WTC11 (cell line): ENCODE measurements at regions not wholly inside any gene's neighbourhood (a gene's known extent, or its start where the extent isn't known, plus 50 kb on each side); places are given as distances from the start of the nearest gene placed in this dataset.
"Not testable (repeated sequence)": the region's sequence is repeated elsewhere in the genome, so short reads cannot be mapped to it uniquely, and the experiment has no call there.

Source experiments
- ATAC-seq: fragments of 200-7000 bp; cut with Tn5 transposase; 2 replicates; pipeline ENCODE4 v1.10.0; 2021; ENCODE audit warnings: mild to moderate bottlenecking, moderate library complexity
- CTCF ChIA-PET: fragments of 300-600 bp; sonication (Branson Sonifier 250); formaldehyde crosslinking; loops from one replicate; lab custom pipeline; 2021; ENCODE audit warnings: antibody characterized with exemption; lab: Charles Lee
- POLR2A ChIA-PET: fragments of 350-600 bp; sonication (Branson Sonifier 250); formaldehyde crosslinking; loops from one replicate; lab custom pipeline; 2021; ENCODE audit warnings: antibody characterized with exemption; lab: Charles Lee
- DNase-seq: peaks from one replicate; pipeline ENCODE4 v3.0.0; 2021; ENCODE audit warnings: low spot score
- H3K27ac Mint-ChIP-seq: 2 replicates; pipeline ENCODE4 v1.8.0; 2021; ENCODE audit warnings: mixed read lengths
- H3K27me3 Mint-ChIP-seq: 2 replicates; pipeline ENCODE4 v1.8.0; 2021; ENCODE audit warnings: low read depth, mild to moderate bottlenecking, moderate library complexity, mixed read lengths
- H3K36me3 Mint-ChIP-seq: 2 replicates; pipeline ENCODE4 v1.8.0; 2021; ENCODE audit warnings: mixed read lengths
- H3K4me1 Mint-ChIP-seq: 2 replicates; pipeline ENCODE4 v1.8.0; 2022; ENCODE audit warnings: mixed read lengths
- H3K4me3 Mint-ChIP-seq: 2 replicates; pipeline ENCODE4 v1.8.0; 2021; ENCODE audit warnings: mild to moderate bottlenecking, moderate library complexity, mixed read lengths
- H3K9me3 Mint-ChIP-seq: 2 replicates; pipeline ENCODE4 v1.8.0; 2021; ENCODE audit warnings: mixed read lengths
- ETV6 ChIP-seq: sonication (generic); formaldehyde crosslinking; IDR thresholded peaks from 2 replicates; pipeline ENCODE4 v1.8.1; 2022; ENCODE audit warnings: mild to moderate bottlenecking, missing genetic modification reagents
- GTF2I ChIP-seq: fragments of 250-450 bp; sonication (Bioruptor Pico); conservative IDR thresholded peaks from 2 replicates; pipeline ENCODE4 v1.4.0; 2021; ENCODE audit warnings: mild to moderate bottlenecking
- HMGA2 ChIP-seq: fragments of 250-450 bp; sonication (Bioruptor Pico); IDR thresholded peaks from 2 replicates; pipeline ENCODE4 v1.4.0; 2021; ENCODE audit warnings: mild to moderate bottlenecking, moderate library complexity
- HMGXB4 ChIP-seq: sonication (generic); formaldehyde crosslinking; IDR thresholded peaks from 2 replicates; pipeline ENCODE4 v1.8.1; 2023; ENCODE audit warnings: mild to moderate bottlenecking, moderate library complexity, missing genetic modification reagents
- IRF2 ChIP-seq: sonication (generic); formaldehyde crosslinking; IDR thresholded peaks from 2 replicates; pipeline ENCODE4 v1.8.0; 2022; ENCODE audit warnings: low read depth, missing genetic modification reagents, borderline replicate concordance
- NFATC4 ChIP-seq: fragments of 250-450 bp; sonication (Bioruptor Pico); IDR thresholded peaks from 2 replicates; pipeline ENCODE4 v1.9.0; 2021; ENCODE audit warnings: mild to moderate bottlenecking
- NR1H2 ChIP-seq: sonication (generic); formaldehyde crosslinking; IDR thresholded peaks from 2 replicates; pipeline ENCODE4 v1.9.0; 2021; ENCODE audit warnings: mild to moderate bottlenecking, moderate library complexity, missing genetic modification reagents
- OVOL2 ChIP-seq: fragments of 250-450 bp; sonication (Bioruptor Pico); IDR thresholded peaks from 2 replicates; pipeline ENCODE4 v1.9.0; 2021; ENCODE audit warnings: mild to moderate bottlenecking, borderline replicate concordance
- PREB ChIP-seq: sonication (generic); formaldehyde crosslinking; IDR thresholded peaks from 2 replicates; pipeline ENCODE4 v1.8.1; 2022; ENCODE audit warnings: mild to moderate bottlenecking, missing genetic modification reagents, moderate library complexity, borderline replicate concordance
- SMAD3 ChIP-seq: sonication (generic); formaldehyde crosslinking; IDR thresholded peaks from 2 replicates; pipeline ENCODE4 v1.8.0; 2022; ENCODE audit warnings: missing genetic modification reagents, mild to moderate bottlenecking, borderline replicate concordance
- SOX15 ChIP-seq: fragments of 250-450 bp; sonication (Bioruptor Pico); IDR thresholded peaks from 2 replicates; pipeline ENCODE4 v1.9.0; 2021; ENCODE audit warnings: mild to moderate bottlenecking
- SP1 ChIP-seq: sonication (generic); formaldehyde crosslinking; conservative IDR thresholded peaks from 2 replicates; pipeline ENCODE4 v1.8.1; 2022; ENCODE audit warnings: missing genetic modification reagents
- TCF7 ChIP-seq: sonication (generic); formaldehyde crosslinking; IDR thresholded peaks from 2 replicates; pipeline ENCODE4 v1.8.0; 2022; ENCODE audit warnings: mild to moderate bottlenecking, low read depth, missing genetic modification reagents, moderate library complexity
- ZNF121 ChIP-seq: sonication (generic); formaldehyde crosslinking; IDR thresholded peaks from 2 replicates; pipeline ENCODE4 v1.8.0; 2023; ENCODE audit warnings: missing genetic modification reagents
- ZNF423 ChIP-seq: fragments of 250-450 bp; sonication (Bioruptor Pico); IDR thresholded peaks from 2 replicates; pipeline ENCODE4 v2.1.2; 2022; ENCODE audit warnings: mild to moderate bottlenecking, moderate library complexity
- TF ChIP-seq, protein P1 (sequence below): sonication (generic); formaldehyde crosslinking; IDR thresholded peaks from 2 replicates; pipeline ENCODE4 v1.8.1; 2022; ENCODE audit warnings: low read depth, missing genetic modification reagents, borderline replicate concordance
- TF ChIP-seq, protein P2 (sequence below): sonication (generic); formaldehyde crosslinking; IDR thresholded peaks from 2 replicates; pipeline ENCODE4 v1.8.0; 2022; ENCODE audit warnings: mild to moderate bottlenecking, missing genetic modification reagents
- TF ChIP-seq, protein P3 (sequence below): sonication (generic); formaldehyde crosslinking; conservative IDR thresholded peaks from 2 replicates; pipeline ENCODE4 v1.8.1; 2023; ENCODE audit warnings: mild to moderate bottlenecking, low read depth, missing genetic modification reagents, moderate library complexity

DNA sequence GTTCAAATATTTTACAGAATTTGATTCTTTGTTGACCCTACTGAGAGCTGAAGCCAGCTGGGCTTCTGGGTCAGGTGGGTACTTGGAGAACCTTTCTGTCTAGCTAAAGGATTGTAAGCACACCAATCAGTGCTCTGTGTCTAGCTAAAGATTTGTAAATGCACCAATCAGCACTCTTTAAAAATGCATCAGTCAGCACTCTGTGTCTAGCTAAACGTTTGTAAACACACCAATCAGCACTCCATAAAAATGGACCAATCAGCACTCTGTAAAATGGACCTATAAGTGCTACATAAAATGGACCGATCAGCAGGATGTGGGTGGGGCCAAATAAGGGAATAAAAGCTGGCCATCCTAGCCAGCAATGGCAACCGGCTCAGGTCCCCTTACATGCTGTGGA, 76.4 kb upstream of the TMSB4Y start:
- CTCF ChIA-PET, H3K27me3 Mint-ChIP-seq, DNase-seq, H3K36me3 Mint-ChIP-seq, H3K4me3 Mint-ChIP-seq, ATAC-seq, H3K27ac Mint-ChIP-seq: not testable (repeated sequence)
- Mint-ChIP-seq H3K9me3 (peaks cover 12% of the 10 kb centered on the region; the same call in 1 of the 2 replicates), H3K4me1 (peaks cover 13% of the 10 kb centered on the region)
- POLR2A ChIA-PET: interaction anchor here (0.6 kb wide), 1 partner anchor 76 kb away, joined by 6 read pairs; no protein-coding TSS in a partner anchor

DNA sequence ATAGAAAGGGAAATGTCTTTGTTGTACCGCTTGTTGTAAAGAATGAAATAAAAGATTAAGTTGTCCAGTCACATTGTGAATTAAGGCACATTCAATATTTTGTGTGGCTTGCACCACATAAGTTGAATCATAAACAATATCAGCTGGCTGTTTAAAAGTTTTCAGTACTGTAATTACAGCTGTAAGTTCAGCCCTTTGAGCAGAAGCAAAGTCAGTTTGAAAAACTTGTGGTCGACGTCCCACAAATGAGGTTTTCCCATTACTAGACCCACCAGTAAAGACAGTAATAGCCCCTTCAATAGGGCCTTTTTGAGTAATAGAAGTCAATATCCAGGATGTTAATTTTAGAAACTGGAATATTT, 87.8 kb upstream of the TMSB4Y start:
- no peak overlapping the region for H3K27ac Mint-ChIP-seq
- H3K9me3 Mint-ChIP-seq: peaks cover 27% of the 10 kb centered on the region
- H3K36me3 Mint-ChIP-seq: peaks cover 2% of the 10 kb centered on the region; the same call in 1 of the 2 replicates
- H3K27me3 Mint-ChIP-seq: no peaks in the 10 kb centered on the region
- DNase-seq (no peak), ATAC-seq (no peak)
- ChIA-PET POLR2A (no interaction called here), CTCF (no interaction called here)
- peaks cover under 1% of the 10 kb centered on the region; the same call in 1 of the 2 replicates for H3K4me1 Mint-ChIP-seq
- TF ChIP-seq, protein P1, sequence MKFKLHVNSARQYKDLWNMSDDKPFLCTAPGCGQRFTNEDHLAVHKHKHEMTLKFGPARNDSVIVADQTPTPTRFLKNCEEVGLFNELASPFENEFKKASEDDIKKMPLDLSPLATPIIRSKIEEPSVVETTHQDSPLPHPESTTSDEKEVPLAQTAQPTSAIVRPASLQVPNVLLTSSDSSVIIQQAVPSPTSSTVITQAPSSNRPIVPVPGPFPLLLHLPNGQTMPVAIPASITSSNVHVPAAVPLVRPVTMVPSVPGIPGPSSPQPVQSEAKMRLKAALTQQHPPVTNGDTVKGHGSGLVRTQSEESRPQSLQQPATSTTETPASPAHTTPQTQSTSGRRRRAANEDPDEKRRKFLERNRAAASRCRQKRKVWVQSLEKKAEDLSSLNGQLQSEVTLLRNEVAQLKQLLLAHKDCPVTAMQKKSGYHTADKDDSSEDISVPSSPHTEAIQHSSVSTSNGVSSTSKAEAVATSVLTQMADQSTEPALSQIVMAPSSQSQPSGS: no peak
- TF ChIP-seq IRF2 (CRISPR knock-in tag): no peak
- H3K4me3 Mint-ChIP-seq: no peak overlapping the region

- Mint-ChIP-seq H3K27ac (no peak overlapping the region), H3K36me3 (peaks cover 2% of the 10 kb centered on the region; the same call in 1 of the 2 replicates), H3K9me3 (peaks cover 26% of the 10 kb centered on the region), H3K27me3 (no peaks in the 10 kb centered on the region), H3K4me3 (no peak overlapping the region), H3K4me1 (no peaks in the 10 kb centered on the region)
- no peak for DNase-seq
- no peak for ATAC-seq
- ChIA-PET CTCF (no interaction called here), POLR2A (no interaction called here)
- TF ChIP-seq, protein P2, sequence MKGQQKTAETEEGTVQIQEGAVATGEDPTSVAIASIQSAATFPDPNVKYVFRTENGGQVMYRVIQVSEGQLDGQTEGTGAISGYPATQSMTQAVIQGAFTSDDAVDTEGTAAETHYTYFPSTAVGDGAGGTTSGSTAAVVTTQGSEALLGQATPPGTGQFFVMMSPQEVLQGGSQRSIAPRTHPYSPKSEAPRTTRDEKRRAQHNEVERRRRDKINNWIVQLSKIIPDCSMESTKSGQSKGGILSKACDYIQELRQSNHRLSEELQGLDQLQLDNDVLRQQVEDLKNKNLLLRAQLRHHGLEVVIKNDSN (CRISPR knock-in tag): no peak
- TF ChIP-seq SOX15 (CRISPR knock-in tag): no peak
- TF ChIP-seq, protein P3, sequence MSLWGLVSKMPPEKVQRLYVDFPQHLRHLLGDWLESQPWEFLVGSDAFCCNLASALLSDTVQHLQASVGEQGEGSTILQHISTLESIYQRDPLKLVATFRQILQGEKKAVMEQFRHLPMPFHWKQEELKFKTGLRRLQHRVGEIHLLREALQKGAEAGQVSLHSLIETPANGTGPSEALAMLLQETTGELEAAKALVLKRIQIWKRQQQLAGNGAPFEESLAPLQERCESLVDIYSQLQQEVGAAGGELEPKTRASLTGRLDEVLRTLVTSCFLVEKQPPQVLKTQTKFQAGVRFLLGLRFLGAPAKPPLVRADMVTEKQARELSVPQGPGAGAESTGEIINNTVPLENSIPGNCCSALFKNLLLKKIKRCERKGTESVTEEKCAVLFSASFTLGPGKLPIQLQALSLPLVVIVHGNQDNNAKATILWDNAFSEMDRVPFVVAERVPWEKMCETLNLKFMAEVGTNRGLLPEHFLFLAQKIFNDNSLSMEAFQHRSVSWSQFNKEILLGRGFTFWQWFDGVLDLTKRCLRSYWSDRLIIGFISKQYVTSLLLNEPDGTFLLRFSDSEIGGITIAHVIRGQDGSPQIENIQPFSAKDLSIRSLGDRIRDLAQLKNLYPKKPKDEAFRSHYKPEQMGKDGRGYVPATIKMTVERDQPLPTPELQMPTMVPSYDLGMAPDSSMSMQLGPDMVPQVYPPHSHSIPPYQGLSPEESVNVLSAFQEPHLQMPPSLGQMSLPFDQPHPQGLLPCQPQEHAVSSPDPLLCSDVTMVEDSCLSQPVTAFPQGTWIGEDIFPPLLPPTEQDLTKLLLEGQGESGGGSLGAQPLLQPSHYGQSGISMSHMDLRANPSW (CRISPR knock-in tag): no peak
- TF ChIP-seq NFATC4 (CRISPR knock-in tag): no peak
- TF ChIP-seq, protein P1: no peak
- no peak for TF ChIP-seq HMGA2 (CRISPR knock-in tag)
- no peak for TF ChIP-seq ETV6 (CRISPR knock-in tag)
- no peak for TF ChIP-seq HMGXB4 (CRISPR knock-in tag)
- TF ChIP-seq GTF2I (CRISPR knock-in tag): no peak
- no peak for TF ChIP-seq ZNF423 (CRISPR knock-in tag)
- no peak for TF ChIP-seq OVOL2 (CRISPR knock-in tag)
- TF ChIP-seq NR1H2 (CRISPR knock-in tag): no peak
- TF ChIP-seq TCF7 (CRISPR knock-in tag): no peak
- no peak for TF ChIP-seq SP1 (CRISPR knock-in tag)
- TF ChIP-seq ZNF121 (CRISPR knock-in tag): no peak
- no peak for TF ChIP-seq PREB (CRISPR knock-in tag)
- no peak for TF ChIP-seq SMAD3
Observed at GRCh38 chrY:13615301-13615942, 88.3 kb upstream of the TMSB4Y start.
